H1 (cell line): ENCODE measurements at regions not wholly inside any gene's neighbourhood (a gene's known extent, or its start where the extent isn't known, plus 50 kb on each side); places are given as distances from the start of the nearest gene placed in this dataset.

Source experiments
- BCL11A ChIP-seq, 2 experiments: IDR thresholded peaks; one replicate each; pipeline ENCODE4 v1.6.1; 2011; ENCODE audit warnings: low read depth in 2 of 2, low read length in 2 of 2, mild to moderate bottlenecking in 2 of 2
- EZH2 ChIP-seq: fragments of 200-600 bp; sonication (generic); IDR thresholded peaks from 2 replicates; pipeline ENCODE4 v1.7.1; 2012; ENCODE audit warnings: low read depth, mild to moderate bottlenecking, moderate library complexity, low read length, inconsistent platforms; ENCODE audit not compliant: severe bottlenecking
- GABPA ChIP-seq: IDR thresholded peaks from 2 replicates; pipeline ENCODE4 v1.6.1; 2011; ENCODE audit warnings: mild to moderate bottlenecking, low read length, moderate library complexity, borderline replicate concordance; ENCODE audit not compliant: insufficient read depth
- SRF ChIP-seq: IDR thresholded peaks from 2 replicates; pipeline ENCODE4 v1.6.1; 2011; ENCODE audit warnings: mild to moderate bottlenecking, low read depth, low read length, moderate library complexity
- TF ChIP-seq, protein P1 (sequence below), 3 experiments: IDR thresholded peaks; 1 replicate in 2 of 3; 2 replicates in 1 of 3; pipeline versions ENCODE4 v1.5.1 to v1.6.1; 2011; ENCODE audit warnings: low read length in 3 of 3, mild to moderate bottlenecking in 3 of 3, inconsistent platforms in 2 of 3, low read depth in 1 of 3, moderate library complexity in 1 of 3; ENCODE audit not compliant: insufficient read depth in 1 of 3; ENCODE audit errors: control extremely low read depth in 1 of 3

DNA sequence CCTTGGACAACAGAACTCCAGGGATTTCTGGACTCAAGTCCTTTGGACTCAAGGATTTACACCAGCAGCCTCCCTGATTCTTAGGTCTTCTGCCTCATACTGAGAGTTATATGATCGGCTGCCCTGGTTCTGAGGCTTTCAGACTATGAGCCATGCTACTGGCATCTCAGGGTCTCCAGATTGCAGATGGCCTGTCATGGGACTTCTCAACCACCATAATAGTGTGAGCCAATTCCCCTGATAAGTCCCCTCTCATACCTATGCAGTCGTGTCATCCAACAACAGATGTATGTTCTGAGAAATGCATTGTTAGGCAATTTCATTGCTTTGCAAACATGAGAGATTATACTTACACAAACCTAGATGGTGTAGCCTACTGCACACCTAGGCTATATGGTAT is 61.4 kb upstream of the MSTN start:
- TF ChIP-seq EZH2 (no peak), BCL11A (IDR thresholded peaks at IDR 0.05; ENCODE audit: low read depth in 2 of 2, low read length in 2 of 2) (no peak), SRF (no peak), GABPA (no peak)
- TF ChIP-seq, protein P1, sequence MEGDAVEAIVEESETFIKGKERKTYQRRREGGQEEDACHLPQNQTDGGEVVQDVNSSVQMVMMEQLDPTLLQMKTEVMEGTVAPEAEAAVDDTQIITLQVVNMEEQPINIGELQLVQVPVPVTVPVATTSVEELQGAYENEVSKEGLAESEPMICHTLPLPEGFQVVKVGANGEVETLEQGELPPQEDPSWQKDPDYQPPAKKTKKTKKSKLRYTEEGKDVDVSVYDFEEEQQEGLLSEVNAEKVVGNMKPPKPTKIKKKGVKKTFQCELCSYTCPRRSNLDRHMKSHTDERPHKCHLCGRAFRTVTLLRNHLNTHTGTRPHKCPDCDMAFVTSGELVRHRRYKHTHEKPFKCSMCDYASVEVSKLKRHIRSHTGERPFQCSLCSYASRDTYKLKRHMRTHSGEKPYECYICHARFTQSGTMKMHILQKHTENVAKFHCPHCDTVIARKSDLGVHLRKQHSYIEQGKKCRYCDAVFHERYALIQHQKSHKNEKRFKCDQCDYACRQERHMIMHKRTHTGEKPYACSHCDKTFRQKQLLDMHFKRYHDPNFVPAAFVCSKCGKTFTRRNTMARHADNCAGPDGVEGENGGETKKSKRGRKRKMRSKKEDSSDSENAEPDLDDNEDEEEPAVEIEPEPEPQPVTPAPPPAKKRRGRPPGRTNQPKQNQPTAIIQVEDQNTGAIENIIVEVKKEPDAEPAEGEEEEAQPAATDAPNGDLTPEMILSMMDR (IDR thresholded peaks at IDR 0.05; ENCODE audit: control extremely low read depth in 1 of 3, insufficient read depth in 1 of 3, low read depth in 1 of 3, low read length in 3 of 3), result no peak
